PC-9 (cell line): ENCODE measurements at regions not wholly inside any gene's neighbourhood (a gene's known extent, or its start where the extent isn't known, plus 50 kb on each side); places are given as distances from the start of the nearest gene placed in this dataset.

Experiments used
- CTCF ChIP-seq: fragments of 200-600 bp; sonication (generic); conservative IDR thresholded peaks from 2 replicates; pipeline ENCODE4 v1.6.1; 2017; ENCODE audit warnings: mixed run types, antibody characterized with exemption, mild to moderate bottlenecking, moderate library complexity
- EZH2 ChIP-seq: fragments of 200-600 bp; sonication (generic); IDR thresholded peaks from 2 replicates; pipeline ENCODE4 v1.8.0; 2017; ENCODE audit warnings: antibody characterized with exemption, low read depth

- no peak for TF ChIP-seq EZH2
- no peak for TF ChIP-seq CTCF
These were observed 173.2 kb upstream of the FOXA2 start for GRCh38 chr20:22757424-22758183.
